SKM-1 treated with dmso at 0.1 percent for 144 hours (cell line): ENCODE measurements at regions not wholly inside any gene's neighbourhood (a gene's known extent, or its start where the extent isn't known, plus 50 kb on each side); places are given as distances from the start of the nearest gene placed in this dataset.
"Not testable (repeated sequence)": the region's sequence is repeated elsewhere in the genome, so short reads cannot be mapped to it uniquely, and the experiment has no call there.

ENCODE experiments used
- DNase-seq: peaks from one replicate; lab custom pipeline; 2025; ENCODE audit not compliant: unreplicated experiment; lab: John Stamatoyannopoulos, UW

GRCh38 chr9:19896161-19896560, 107.3 kb upstream of the SLC24A2 start:
- DNase-seq, result no peak

GRCh38 chr9:19895578-19895977, 106.7 kb upstream of the SLC24A2 start:
- DNase-seq, result not testable (repeated sequence)

GRCh38 chr9:19895006-19895405, 106.2 kb upstream of the SLC24A2 start:
- no peak for DNase-seq

GRCh38 chr9:19885608-19886007, 96.8 kb upstream of the SLC24A2 start:
- DNase-seq, result no peak

GRCh38 chr9:19879062-19879461, 90.2 kb upstream of the SLC24A2 start:
- DNase-seq, result no peak

GRCh38 chr9:19876569-19877316, 87.9 kb upstream of the SLC24A2 start:
- no peak for DNase-seq

- DNase-seq, result no peak
Measured at GRCh38 chr9:19875291-19875920, 86.6 kb upstream of the SLC24A2 start.

- not testable (repeated sequence) for DNase-seq
Measured at GRCh38 chr9:19873188-19873587, 84.4 kb upstream of the SLC24A2 start.

GRCh38 chr9:19870988-19871387, 82.2 kb upstream of the SLC24A2 start:
- DNase-seq, result no peak

- DNase-seq, result no peak
Measured at GRCh38 chr9:19840953-19841352, 52.1 kb upstream of the SLC24A2 start.
